Caki2 (cell line): ENCODE measurements at regions not wholly inside any gene's neighbourhood (a gene's known extent, or its start where the extent isn't known, plus 50 kb on each side); places are given as distances from the start of the nearest gene placed in this dataset.

Experiments used
- DNase-seq: peaks from one replicate; pipeline ENCODE4 v3.0.0-alpha.2; 2015; ENCODE audit warnings: low read depth
- in situ Hi-C: cut with HindIII; loops from 2 replicates; pipeline ENCODE4 v1.10.0; 2016; ENCODE audit warnings: low sequenced_read_pairs, low pct_unique_long_range_greater_than_20kb, mixed read lengths

DNA sequence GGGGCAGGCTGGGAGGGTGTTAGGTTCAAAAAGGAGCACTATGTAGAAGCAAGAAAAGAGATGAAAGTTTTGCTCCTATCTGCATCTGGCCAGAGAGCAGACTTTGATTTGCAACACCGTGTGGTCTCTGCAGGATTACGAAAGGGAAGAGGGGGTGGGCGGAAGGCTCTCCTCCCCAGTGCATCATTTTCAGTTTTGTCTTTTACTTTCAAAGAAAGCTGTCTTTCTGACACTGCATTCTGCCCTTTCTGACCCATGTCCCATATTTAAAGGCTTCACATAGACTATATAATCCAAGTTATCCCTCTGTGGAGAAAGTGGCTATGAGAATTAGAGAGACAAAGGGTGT is 126.5 kb downstream of the RHOU start:
- in situ Hi-C loops: no loop called here
- no peak for DNase-seq

DNA sequence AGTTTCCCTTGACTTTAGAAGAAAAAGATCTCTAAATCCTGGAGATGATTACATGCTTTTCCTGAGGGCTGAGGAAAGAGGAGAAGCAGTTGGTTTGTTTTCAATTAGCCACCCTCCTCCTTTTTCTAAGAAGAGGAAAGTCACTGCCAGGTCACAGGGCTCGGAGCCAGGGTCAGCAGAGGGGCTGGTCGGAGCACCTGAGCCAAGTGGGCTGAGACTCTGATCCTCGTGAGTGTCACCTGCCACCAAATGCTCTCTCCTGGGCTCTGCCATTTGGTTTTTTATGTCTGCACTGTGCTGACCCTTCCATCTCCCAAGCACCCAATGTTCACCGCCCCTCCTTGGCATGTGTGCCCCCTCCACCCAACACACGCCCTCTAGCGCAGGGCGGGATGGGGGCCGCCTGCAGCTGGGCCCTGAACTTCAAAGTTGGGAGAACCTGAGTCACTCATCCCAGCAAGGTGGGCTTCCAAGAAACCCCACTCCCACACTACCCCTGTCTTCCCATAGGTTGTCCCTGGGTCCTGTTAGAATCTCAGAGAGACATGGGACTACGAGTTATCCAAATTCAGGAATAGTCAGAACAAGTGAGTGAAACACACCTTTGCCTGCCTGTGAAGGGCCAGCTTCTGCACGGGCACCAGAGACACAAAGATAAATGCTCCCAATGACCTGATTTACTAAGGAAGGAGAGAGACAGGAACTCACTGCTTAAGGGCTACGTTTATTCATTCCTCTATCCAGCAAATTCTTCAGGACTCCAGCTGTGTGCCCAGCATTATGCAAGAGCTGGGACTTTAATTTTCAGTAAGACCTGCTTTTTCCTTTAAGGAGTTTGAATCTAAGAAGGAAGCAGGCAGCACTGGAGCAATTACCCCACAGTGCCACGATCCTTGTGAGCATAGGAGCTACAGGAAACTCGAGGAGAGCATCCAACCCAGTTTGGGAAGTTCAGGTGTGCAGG is 127.5 kb downstream of the RHOU start:
- DNase-seq: no peak
- in situ Hi-C loops: no loop called here

DNA sequence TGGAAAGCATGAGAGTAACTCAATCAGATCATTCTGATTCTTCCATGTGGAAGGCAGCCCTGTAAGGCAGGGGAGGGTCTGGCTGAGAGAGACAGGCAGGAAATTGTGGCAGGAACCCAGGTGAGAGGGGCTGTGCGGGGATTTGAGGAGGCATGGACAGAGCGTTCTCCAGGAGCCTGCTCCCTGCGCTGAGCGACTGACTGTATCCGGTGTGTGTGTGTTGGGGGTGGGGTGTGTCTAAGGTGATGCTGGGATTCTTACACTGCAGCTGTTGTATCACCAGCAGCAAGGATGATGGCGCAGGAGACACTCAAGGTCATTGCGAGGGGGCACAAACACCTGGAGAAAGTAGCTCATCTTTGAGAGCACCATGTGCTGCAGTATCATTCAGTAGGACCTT is 128.5 kb downstream of the RHOU start:
- in situ Hi-C loops: no loop called here
- DNase-seq: no peak

DNA sequence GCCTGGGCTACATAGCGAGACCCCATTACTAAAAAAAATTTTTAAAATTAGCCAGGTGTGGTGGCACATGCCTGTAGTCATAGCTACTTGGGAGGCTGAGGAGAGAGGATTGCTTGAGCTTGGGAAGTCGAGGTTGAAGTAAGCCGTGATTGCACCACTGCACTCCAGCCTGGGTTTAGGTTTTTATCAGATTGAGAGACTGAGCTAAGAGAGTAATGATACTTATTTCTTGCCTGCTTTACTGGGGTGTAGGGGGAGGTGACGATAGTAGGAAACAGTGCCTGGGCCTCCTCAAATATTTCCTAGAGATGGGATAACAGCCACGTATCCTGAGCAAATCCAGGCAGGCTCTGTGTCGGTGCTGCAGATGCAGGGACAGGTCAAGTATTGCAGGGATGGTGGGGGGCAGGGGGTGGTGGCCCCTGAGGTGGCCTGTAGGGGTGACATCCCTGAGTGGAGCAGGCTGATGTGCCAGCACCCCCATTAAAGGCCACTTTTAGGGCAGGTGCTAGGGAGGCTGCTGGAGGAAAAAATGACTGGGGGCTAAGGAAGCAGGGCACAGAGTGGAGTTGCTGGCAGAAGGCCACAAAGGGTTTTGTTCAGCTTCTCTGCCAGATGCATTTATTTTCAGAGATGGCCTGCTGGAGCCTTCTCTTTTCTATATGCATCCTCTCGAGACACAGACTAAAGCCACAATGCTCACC is 130.5 kb downstream of the RHOU start:
- in situ Hi-C loops: no loop called here
- DNase-seq: no peak

DNA sequence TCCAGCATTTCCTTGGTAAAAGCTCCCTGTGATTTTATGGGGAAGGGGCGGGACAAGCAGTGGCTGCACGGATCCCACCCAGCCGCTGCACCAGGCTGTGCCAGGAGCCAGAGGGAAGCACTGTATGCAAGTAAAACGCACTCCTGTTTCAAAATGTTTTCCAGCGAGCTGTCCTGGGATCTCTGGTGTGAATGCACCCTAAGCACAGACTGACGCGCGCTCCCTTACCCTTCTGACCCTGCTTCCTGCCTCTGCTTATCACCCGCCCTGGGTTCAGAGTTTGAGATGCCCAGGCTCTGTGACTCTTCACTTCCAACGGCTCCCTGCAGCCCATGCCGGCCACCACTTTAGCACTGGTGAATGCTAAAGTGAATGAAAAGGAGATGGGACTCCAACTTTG is 131.2 kb downstream of the RHOU start:
- in situ Hi-C loops: no loop called here
- no peak for DNase-seq

DNA sequence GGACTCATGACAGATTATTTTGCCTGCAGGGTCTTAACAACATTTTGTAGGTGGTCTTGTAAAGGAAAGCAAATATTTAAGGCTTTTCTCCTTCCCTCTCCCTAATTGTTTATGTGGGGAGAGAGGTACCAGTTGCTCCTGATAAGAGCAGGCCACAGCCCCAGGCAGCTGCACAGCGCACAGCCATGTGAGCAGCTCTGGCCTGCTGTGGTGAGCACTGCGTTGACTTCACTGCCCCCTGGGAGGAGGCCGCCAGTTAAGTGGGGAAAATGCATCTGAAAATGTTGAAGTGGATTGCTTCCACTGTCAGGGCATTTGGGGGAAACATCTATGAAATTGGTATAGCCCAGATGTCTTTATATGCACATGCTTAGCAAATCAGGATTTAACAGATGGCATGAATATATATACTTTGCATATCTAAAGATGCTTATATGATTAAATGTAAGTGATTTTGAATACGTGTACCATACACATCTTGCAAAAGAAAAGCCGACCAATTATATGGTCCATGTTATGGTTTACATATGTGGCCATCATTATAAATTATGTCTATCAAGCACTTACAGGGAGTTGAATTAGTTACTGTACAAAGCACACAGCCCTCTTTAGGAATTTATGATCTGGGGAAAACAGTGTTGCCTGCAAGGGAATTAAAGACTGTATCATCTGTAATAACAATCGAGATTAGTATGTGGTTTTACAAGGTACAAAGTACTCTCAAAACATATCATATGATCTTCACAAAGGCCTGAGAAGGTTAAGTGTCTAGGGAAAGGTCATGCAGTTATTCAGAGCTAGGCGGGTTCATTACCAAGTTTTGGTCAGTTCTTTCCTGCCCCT is 132.1 kb downstream of the RHOU start:
- no peak for DNase-seq
- in situ Hi-C loops: no loop called here

DNA sequence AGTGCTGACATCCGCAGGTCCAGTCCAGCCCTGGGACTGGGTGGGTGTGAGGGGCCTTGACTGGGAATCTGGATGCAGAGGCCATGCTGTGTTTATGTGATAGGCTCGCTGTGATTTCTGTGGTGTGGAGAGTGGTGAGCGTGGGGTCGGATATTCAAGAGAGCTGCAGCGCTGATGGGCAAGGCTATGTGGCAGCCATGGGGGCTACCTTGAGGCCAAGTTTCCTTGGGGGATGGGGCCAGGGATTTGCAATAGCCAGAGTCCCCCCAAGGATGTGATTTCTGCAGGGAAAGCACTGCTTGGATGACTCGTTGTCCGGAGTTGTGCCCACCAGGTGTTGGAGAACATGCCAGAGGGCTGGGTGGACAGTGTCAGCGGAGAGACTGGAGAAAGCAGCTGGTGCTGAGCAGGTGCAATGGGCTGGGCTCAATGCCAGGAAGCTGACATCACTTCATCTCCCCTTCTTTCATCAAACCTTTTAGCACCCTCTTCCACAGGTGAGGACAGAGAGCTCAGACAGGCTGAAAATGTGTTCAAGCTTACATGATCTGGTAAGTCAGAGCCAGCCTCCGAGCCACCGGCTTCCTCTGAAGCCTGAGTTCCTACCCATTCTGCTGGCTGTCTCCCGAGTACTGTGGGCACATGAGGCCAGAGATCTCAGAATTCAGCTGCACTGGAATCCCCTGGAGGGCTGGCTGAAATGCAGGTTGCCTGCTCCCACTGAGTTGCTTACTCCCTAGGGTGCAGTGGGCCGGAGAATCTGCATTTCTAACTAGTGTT is 132.9 kb downstream of the RHOU start:
- in situ Hi-C loops: no loop called here
- DNase-seq: no peak

DNA sequence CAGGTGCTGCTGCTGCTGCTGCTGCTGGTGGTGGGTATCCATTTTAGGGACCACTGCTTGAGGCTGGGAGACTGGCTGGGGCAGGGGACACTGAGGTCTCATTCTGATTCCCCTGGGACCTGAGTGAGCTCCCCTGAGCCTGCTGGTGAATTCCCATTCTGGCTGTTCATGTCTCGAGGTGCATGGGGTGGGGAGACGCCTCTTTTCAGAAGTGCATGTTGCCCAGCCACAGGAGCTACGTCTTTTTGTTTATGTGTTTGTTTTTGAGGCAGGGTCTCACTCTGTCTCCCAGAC is 133.4 kb downstream of the RHOU start:
- no peak for DNase-seq
- in situ Hi-C loops: no loop called here

DNA sequence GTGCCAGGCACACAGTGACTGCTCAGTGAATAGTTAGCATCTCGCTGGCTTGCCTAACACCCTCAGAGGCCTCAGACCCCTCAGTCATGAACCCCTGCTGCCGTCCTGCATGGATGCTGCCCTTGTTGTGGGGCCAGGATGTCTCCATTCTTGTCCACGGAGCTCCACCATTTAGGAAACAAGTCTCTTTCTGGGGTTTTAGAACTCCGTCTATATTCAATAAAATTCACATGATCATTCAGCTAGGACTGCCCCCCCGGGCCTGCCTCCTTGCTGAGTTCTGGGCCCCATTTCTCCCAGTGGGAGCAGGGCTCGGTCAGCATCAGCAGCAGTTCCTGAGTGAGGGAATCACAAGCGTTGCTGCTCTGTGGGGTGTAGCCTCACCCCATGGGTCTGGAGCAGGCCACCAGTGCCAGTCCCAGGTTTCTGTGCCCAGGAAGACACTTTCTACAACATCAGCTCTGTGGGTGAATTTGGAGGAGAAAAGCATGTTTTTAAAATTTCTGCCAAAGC is 134.1 kb downstream of the RHOU start:
- in situ Hi-C loops: no loop called here
- no peak for DNase-seq

DNA sequence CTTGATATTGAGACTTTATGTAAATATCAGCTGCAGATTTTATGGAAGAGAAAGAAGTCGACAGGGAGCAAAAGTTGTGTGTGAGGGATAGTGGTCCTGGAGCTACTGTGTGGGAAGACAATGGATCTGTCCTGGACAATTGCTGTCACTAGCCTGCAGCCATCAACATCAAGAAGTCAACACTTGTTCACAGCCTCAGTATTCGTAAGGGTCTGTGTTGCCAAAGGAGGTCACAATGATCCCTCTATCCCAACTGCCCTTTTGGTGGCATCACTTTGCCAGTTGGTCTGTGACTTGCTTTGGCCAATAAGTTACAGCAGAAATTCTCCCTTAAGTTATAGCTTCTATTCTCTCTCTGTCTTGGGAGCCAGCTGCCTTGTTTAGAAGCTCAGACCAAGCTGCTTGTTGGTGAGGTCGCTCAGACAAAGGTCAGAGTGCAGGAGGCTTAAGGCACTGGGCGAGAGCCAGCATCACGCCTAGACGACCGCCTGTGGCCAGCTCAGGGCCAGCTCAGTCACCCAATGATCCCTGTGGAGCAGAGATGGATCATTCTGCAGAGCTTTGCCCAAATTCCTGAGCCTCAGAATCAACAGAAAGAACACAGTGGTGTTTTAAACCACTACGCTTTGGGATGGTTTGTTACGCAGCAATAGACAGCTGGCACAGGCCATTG is 134.9 kb downstream of the RHOU start:
- DNase-seq: no peak
- in situ Hi-C loops: no loop called here

DNA sequence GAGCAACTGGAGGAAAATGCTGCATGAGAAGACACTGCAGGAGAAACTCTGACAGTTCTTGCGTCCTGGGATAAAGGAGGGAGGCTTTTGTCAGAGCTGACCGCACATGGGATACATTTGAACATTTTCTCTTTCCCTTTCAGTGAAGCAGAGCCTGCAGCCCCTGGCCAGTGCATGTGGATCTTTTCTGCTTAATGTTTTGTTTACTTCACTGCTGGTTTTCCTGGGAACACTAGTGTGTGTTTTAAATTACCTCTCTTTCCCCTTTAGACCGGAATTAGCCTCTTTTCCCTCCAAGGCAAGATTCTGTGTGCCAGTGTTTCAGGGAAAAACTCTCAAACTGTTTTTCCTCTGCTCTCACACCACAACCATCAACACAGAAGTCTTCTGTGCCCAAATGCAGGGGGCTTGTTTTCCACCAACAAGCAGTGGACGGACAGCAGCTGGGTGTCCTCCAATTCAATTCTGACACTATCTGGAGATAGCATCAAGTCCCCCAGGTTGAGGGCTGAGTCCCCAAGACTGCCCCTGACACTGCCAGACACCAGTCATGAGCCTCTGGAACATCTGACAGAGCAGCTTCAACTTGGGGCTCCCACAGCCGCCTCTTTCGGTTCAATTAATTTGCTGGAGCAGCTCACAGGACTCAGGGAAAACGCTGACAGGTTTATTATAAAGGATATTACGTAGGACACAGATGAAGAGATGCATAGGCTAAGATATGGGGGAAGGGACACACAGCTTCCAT is 136.2 kb downstream of the RHOU start:
- no peak for DNase-seq
- in situ Hi-C loops: no loop called here

DNA sequence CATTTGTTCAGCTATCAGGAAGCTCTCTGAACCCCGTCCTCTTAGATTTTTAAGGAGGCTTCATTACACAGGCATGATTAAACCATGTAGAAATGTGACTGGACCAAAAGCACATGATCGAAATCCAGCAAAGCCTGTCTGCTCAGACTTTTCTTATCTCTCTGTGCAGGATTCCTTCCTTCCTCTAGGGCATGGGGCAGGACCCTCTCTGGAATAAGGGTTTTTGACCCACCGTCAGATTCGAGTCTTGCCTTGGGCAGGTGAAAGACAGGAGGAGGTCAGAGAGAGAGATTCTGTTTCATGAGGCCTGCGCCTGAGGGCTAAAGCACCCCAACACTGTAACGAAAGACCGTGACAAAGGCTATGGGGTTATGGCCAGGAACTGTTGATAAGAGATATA is 136.8 kb downstream of the RHOU start:
- in situ Hi-C loops: no loop called here
- no peak for DNase-seq

DNA sequence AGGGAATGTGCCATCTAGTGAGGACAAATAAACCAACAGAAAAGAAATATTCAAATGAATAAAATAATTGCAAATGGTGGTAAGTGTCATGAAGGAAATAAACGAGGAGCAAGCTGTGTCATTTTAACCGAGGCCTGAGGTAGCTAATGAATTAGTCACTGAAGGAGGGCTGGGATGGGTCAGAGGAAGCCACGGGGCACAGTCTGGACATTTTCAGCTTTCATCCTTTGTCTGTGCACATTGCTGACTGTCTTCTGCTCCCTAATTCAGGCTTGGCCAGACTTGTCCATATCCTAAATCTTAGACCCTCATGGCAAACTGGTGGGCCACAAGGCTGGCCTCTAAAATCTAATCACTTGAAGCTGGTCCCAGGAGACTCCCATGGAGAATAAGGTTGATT is 138.4 kb downstream of the RHOU start:
- DNase-seq: no peak
- in situ Hi-C loops: no loop called here

DNA sequence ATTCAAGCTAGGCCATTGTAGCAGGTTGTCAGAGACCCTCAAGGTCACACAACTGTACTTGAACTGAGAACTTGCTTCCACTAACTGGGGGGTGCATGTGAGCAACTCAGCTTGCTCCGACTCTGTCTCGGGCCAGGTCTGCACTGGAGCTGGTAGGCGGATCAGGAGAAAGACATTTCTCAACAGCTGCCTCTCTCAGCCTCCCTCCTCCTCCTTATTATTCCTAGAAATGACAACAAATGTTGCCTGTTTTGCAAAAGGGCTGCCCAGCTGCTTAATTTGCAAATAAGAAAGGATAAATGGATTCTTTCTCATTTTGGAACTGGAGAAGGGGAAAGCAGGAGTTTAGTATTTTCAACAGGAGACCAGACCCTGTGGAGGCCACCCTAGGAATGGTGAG is 140.5 kb downstream of the RHOU start:
- DNase-seq: no peak
- in situ Hi-C loops: no loop called here

DNA sequence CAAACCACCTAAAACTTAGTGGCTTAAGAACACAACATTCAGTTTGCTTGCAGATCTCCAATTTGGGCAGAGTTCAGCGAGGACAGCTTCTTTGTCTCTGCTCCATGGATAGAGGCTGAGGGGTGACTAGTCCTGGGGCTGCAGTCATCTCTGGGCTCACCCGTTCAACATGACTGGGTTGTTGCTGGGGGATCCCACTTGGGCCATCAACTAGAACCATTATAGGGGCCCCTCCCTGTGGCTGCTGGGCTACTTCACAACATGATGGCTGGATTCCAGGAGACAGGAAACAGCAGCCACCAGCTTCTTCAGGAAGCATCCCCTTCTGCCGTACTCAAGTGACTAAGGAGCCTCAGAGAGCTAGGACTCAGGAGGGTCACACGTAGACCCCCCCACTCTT is 140.9 kb downstream of the RHOU start:
- in situ Hi-C loops: no loop called here
- DNase-seq: no peak

DNA sequence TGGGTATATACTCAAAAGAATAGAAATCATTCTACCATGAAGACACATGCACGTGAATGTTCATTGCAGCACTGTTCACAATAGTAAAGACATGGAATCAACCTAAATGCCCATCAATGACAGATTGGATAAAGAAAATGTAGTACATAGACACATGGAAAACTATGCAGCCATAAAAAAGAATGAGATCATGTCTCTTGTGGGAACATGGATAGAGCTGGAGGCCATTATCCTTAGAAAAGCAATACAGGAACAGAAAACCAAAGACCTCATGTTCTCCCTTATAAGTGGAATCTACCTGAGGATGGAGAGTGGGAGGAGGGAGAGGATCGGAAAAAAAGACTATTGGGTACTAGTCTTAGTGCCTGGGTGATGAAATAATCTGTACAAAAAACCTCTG is 143.9 kb downstream of the RHOU start:
- DNase-seq: no peak
- in situ Hi-C loops: no loop called here

DNA sequence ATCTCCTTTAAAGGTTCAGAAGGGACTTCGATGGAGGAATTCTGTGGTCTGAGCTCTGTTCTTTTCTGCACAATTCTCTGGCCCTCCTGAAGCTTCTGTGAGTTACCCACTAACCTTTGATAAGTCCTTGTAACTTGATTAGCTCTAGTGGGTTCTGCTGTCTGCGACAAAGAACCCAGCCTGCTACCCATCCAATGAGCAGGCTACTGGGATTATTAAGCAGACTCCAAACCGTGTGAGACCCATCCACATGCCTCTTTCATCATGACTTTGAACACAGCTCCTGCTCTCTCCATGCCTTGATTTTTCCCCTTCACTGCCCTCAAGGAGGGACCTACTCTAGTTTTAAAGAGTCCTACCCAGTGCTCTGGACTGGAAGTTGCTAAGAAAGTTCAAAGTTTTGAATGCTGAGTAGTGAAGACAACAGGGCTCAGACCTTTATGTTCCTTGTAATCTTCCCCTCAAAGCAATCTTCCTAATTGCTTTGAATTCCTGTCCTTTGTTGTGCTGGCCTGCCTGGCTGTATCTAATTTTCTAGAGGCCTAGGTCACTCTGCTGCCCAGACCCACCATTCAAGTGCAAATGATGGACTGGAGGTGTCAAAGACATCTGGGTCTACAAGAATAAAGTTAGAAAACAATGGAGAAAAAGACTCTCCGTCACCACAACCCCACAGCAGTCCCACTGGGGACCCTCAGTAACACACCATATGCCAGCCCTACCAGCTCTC is 146.9 kb downstream of the RHOU start:
- no peak for DNase-seq
- in situ Hi-C loops: no loop called here
